AG10803 (cell line): ENCODE measurements at regions not wholly inside any gene's neighbourhood (a gene's known extent, or its start where the extent isn't known, plus 50 kb on each side); places are given as distances from the start of the nearest gene placed in this dataset.

ENCODE experiments used
- DNase-seq: peaks from one replicate; pipeline ENCODE4 v3.0.0; 2010; ENCODE audit warnings: low read depth
- H3K4me3 ChIP-seq: 2 replicates; pipeline ENCODE4 v1.5.1; 2011; ENCODE audit warnings: mild to moderate bottlenecking, low read length, control low read depth
- CTCF ChIP-seq: conservative IDR thresholded peaks from 2 replicates; pipeline ENCODE4 v1.5.1; 2011; ENCODE audit warnings: mild to moderate bottlenecking, low read length, control low read depth, inconsistent platforms

GRCh38 chr16:73888840-73889490 is 407.6 kb upstream of the PSMD7 start:
- no peak for DNase-seq
- no peak overlapping the region for H3K4me3 ChIP-seq

GRCh38 chr16:73887911-73888310 is 408.7 kb upstream of the PSMD7 start:
- no peak for TF ChIP-seq CTCF
- H3K4me3 ChIP-seq, result no peak overlapping the region
- no peak for DNase-seq

More at GRCh38 chr16:73888840-73889490, 407.6 kb upstream of the PSMD7 start:
- no peak for TF ChIP-seq CTCF

- H3K4me3 ChIP-seq, result no peak overlapping the region
- no peak for DNase-seq
- no peak for TF ChIP-seq CTCF
These were observed 410.2 kb upstream of the PSMD7 start for GRCh38 chr16:73886426-73886825.

- no peak overlapping the region for H3K4me3 ChIP-seq
- no peak for DNase-seq
- TF ChIP-seq CTCF, result no peak
These were observed 411.3 kb upstream of the PSMD7 start for GRCh38 chr16:73885319-73885718.

DNA sequence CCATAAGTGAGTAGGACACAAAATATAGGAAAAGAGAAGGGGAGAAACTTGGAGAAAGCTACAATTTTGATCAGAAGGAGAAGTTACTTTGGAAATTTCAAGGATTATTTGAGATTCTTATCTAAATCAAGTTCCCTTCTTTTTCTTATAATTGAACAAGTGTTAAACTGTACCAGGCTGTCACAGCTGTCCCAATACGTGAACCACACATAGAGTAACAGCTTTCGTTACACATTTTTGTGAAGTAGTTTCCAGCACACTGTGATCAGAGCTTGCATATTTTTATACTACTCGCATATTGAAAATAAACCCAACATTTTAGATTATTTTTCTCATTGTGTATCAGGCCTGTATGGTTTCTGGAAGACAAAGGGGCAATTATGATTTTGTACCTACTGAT is 412.8 kb upstream of the PSMD7 start:
- no peak overlapping the region for H3K4me3 ChIP-seq
- DNase-seq, result no peak
- TF ChIP-seq CTCF, result no peak

DNA sequence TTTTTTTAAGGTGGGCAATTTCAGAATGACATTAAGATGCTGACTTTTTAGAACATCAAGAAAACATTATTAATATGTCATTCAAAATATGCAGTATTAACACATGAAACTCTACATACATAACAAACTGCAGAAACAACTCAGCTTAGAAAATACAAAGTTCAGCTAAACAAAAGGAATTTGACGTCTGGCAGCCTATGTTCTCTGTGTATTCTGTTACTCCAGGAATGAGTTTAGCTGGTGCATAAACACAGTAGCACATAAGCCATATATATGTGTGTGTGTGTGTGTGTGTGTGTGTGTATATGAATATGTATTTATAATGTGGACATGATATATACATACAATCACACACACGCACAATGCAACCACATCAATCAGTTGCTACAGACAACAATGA is 413.5 kb upstream of the PSMD7 start:
- TF ChIP-seq CTCF, result no peak
- no peak overlapping the region for H3K4me3 ChIP-seq
- no peak for DNase-seq

DNA sequence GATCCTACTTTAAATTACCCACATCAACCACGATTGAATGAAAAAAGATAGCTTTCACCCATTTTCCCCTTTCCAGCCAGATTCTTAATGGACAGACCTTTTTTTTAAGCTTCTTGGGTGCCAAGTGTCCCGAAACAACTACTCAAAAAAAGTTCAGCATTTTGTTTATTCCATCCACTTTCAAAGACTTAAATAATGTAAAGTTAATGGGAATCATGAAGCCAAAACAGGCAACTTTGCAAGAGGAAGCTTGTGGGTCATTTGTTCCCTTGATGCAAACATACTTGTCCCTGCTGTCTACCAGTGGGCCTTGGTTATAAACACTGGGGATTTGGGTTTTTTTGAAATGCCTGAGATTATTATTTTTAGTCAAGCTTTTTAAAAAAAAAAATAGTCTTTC is 414.0 kb upstream of the PSMD7 start:
- DNase-seq, result no peak
- no peak overlapping the region for H3K4me3 ChIP-seq
- TF ChIP-seq CTCF, result no peak
